HepG2 (cell line): ENCODE measurements at regions not wholly inside any gene's neighbourhood (a gene's known extent, or its start where the extent isn't known, plus 50 kb on each side); places are given as distances from the start of the nearest gene placed in this dataset.

ENCODE experiments used
- ATAC-seq: fragments of 200-7000 bp; cut with Tn5 transposase; 3 replicates; pipeline ENCODE4 v1.9.1; 2020; ENCODE audit warnings: mild to moderate bottlenecking, moderate library complexity
- BruUV-seq: library from RNA; stranded (reverse); fragments of 400-500 nt; replicated peaks from 2 replicates; lab custom pipeline; 2021; lab: Mats Ljungman, UMichigan
- CTCF ChIA-PET: fragments of 300-600 bp; formaldehyde crosslinking; extraction: SDS; loops from one replicate; lab custom pipeline; 2021; ENCODE audit warnings: low total read pairs, inconsistent platforms, low intra/inter-chr PET ratio; lab: Yijun Ruan, JAX
- POLR2A ChIA-PET: fragments of 350-600 bp; sonication (Branson Sonifier 250); formaldehyde crosslinking; loops from one replicate; lab custom pipeline; 2020; ENCODE audit warnings: antibody characterized with exemption, inconsistent platforms; lab: Yijun Ruan, JAX
- DNase-seq: peaks from one replicate; pipeline ENCODE4 v3.0.0-alpha.2; 2015; ENCODE audit warnings: low spot score
- FAIRE-seq: peaks from 3 replicates; lab custom pipeline; 2011; peaks lifted over from hg19 to GRCh38; lab: Jason Lieb, UNC
- H2AFZ ChIP-seq: one replicate; pipeline ENCODE4 v1.6.1; 2011; ENCODE audit warnings: low read length, inconsistent platforms
- H3K27ac ChIP-seq: fragments of 300-600 bp; 3 replicates; pipeline ENCODE4 v1.8.0; 2011; ENCODE audit warnings: mixed run types, mild to moderate bottlenecking, mixed read lengths, low read length, inconsistent platforms; ENCODE audit not compliant: insufficient read depth; ENCODE audit errors: extremely low read length
- H3K27me3 ChIP-seq, 2 experiments: fragments of 200-600 bp in 1 of 2; 2 replicates in 1 of 2; 3 replicates in 1 of 2; pipeline versions ENCODE4 v1.6.0 to v1.8.0; 2011; ENCODE audit warnings: low read length in 2 of 2, mild to moderate bottlenecking in 2 of 2, moderate library complexity in 2 of 2, inconsistent platforms in 1 of 2; ENCODE audit not compliant: insufficient read depth in 2 of 2, control insufficient read depth in 1 of 2
- H3K36me3 ChIP-seq, 2 experiments: fragments of 200-600 bp in 1 of 2; replicated peaks in 1 of 2; 2 replicates in 1 of 2; 3 replicates in 1 of 2; pipeline versions ENCODE4 v1.5.1 to v1.8.0; 2011; ENCODE audit warnings: low read length in 2 of 2, inconsistent platforms in 1 of 2; ENCODE audit not compliant: insufficient read depth in 2 of 2, control insufficient read depth in 1 of 2
- H3K4me1 ChIP-seq: 2 replicates; pipeline ENCODE4 v1.5.1; 2012; ENCODE audit warnings: low read length, inconsistent platforms; ENCODE audit not compliant: insufficient read depth
- H3K4me2 ChIP-seq: 2 replicates; pipeline ENCODE4 v1.6.0; 2011; ENCODE audit warnings: low read depth, low read length, inconsistent platforms
- H3K4me3 ChIP-seq, 3 experiments: fragments of 200-600 bp in 1 of 3; sonication (generic), shearing (Covaris generic) in 1 of 3; replicated peaks in 1 of 3; 2 replicates each; pipeline ENCODE4 v1.5.1; 2011 to 2016; ENCODE audit warnings: low read length in 3 of 3, inconsistent platforms in 2 of 3, low read depth in 2 of 3, mild to moderate bottlenecking in 2 of 3, control low read depth in 1 of 3, mixed read lengths in 1 of 3; ENCODE audit not compliant: insufficient read depth in 1 of 3
- H3K79me2 ChIP-seq: one replicate; pipeline ENCODE4 v1.6.1; 2011; ENCODE audit warnings: low read length, inconsistent platforms; ENCODE audit not compliant: insufficient read depth
- H3K9ac ChIP-seq: 2 replicates; pipeline ENCODE4 v1.6.0; 2011; ENCODE audit warnings: mild to moderate bottlenecking, low read depth, low read length, inconsistent platforms; ENCODE audit not compliant: insufficient read depth
- H3K9me3 ChIP-seq: 2 replicates; pipeline ENCODE4 v1.5.1; 2012; ENCODE audit warnings: mild to moderate bottlenecking, low read length
- H4K20me1 ChIP-seq: 2 replicates; pipeline ENCODE4 v1.6.0; 2011; ENCODE audit warnings: inconsistent platforms, mild to moderate bottlenecking, low read length, moderate library complexity; ENCODE audit not compliant: insufficient read depth
- EP300 ChIP-seq, 3 experiments: sonication (generic) in 1 of 3; formaldehyde crosslinking in 1 of 3; IDR thresholded peaks; 2 replicates each; pipeline versions ENCODE4 v1.5.1 to v1.6.1; 2011 to 2020; ENCODE audit warnings: low read depth in 2 of 3, low read length in 2 of 3, borderline replicate concordance in 1 of 3, improper control_type of control experiment in 1 of 3, mild to moderate bottlenecking in 1 of 3, missing genetic modification reagents in 1 of 3, moderate library complexity in 1 of 3
- HIVEP1 ChIP-seq: sonication (generic); formaldehyde crosslinking; IDR thresholded peaks from 2 replicates; pipeline ENCODE4 v1.4.0; 2020; ENCODE audit warnings: mild to moderate bottlenecking, missing genetic modification reagents
- KLF15 ChIP-seq: sonication (generic); formaldehyde crosslinking; IDR thresholded peaks from 2 replicates; pipeline ENCODE4 v1.8.1; 2023; ENCODE audit warnings: borderline replicate concordance, mild to moderate bottlenecking, inconsistent platforms, missing genetic modification reagents, mixed read lengths
- NFYB ChIP-seq: sonication (generic); formaldehyde crosslinking; IDR thresholded peaks from 2 replicates; pipeline ENCODE4 v1.4.0; 2020; ENCODE audit warnings: missing genetic modification reagents
- POLR2AphosphoS2 ChIP-seq: IDR thresholded peaks from 2 replicates; pipeline ENCODE4 v1.6.1; 2011; ENCODE audit warnings: low read depth, low read length, improper control_type of control experiment
- SCMH1 ChIP-seq: sonication (generic); formaldehyde crosslinking; IDR thresholded peaks from 2 replicates; pipeline ENCODE4 v1.9.0; 2021; ENCODE audit warnings: missing genetic modification reagents, mild to moderate bottlenecking, borderline replicate concordance
- TRIM24 ChIP-seq: sonication (generic); formaldehyde crosslinking; IDR thresholded peaks from 2 replicates; pipeline ENCODE4 v1.8.0; 2022; ENCODE audit warnings: mild to moderate bottlenecking, missing genetic modification reagents
- U2AF2 ChIP-seq: fragments of 200-400 bp; formaldehyde crosslinking; IDR thresholded peaks from 2 replicates; pipeline ENCODE4 v1.6.1; 2017; ENCODE audit warnings: low read depth, mild to moderate bottlenecking, low read length
- ZEB1 ChIP-seq: IDR thresholded peaks from 2 replicates; pipeline ENCODE4 v1.6.1; 2012; ENCODE audit warnings: mild to moderate bottlenecking, low read depth, inconsistent platforms; ENCODE audit not compliant: insufficient replicate concordance
- ZMYM3 ChIP-seq: sonication (generic); formaldehyde crosslinking; IDR thresholded peaks from 2 replicates; pipeline ENCODE4 v1.5.1; 2020; ENCODE audit warnings: mild to moderate bottlenecking, missing genetic modification reagents
- ZMYM4 ChIP-seq: sonication (generic); formaldehyde crosslinking; IDR thresholded peaks from 2 replicates; pipeline ENCODE4 v1.8.1; 2023; ENCODE audit warnings: mild to moderate bottlenecking, missing genetic modification reagents
- ZNF138 ChIP-seq: sonication (generic); formaldehyde crosslinking; IDR thresholded peaks from 2 replicates; pipeline ENCODE4 v1.5.0; 2020; ENCODE audit warnings: mild to moderate bottlenecking, low read depth, missing genetic modification reagents
- ZNF7 ChIP-seq: IDR thresholded peaks from 2 replicates; pipeline ENCODE4 v1.6.1; 2016; ENCODE audit warnings: missing biosample characterization, missing genetic modification reagents
- ZNF746 ChIP-seq: sonication (generic); formaldehyde crosslinking; IDR thresholded peaks from 2 replicates; pipeline ENCODE4 v1.8.0; 2022; ENCODE audit warnings: mild to moderate bottlenecking, missing genetic modification reagents
- ZNF839 ChIP-seq: sonication (generic); formaldehyde crosslinking; IDR thresholded peaks from 2 replicates; pipeline ENCODE4 v1.4.0; 2020; ENCODE audit warnings: missing genetic modification reagents, mild to moderate bottlenecking, borderline replicate concordance
- WGBS: methylation state at CpG from one replicate; pipeline ENCODE4 v1.1.6; 2017; ENCODE audit warnings: low lambda C conversion rate; 5-methylcytosine and 5-hydroxymethylcytosine counted together
- in situ Hi-C: cut with HindIII; loops from 2 replicates; pipeline ENCODE4 v1.10.0; 2017; ENCODE audit warnings: low pct_unique_long_range_greater_than_20kb; ENCODE audit not compliant: extremely low pct_ligation_motif_present
- intact Hi-C: fragments of 100-400 bp; cut with micrococcal nuclease; formaldehyde crosslinking; loops from one replicate; pipeline ENCODE4 v1.10.0; 2022; ENCODE audit not compliant: unreplicated experiment
- TF ChIP-seq, protein P1 (sequence below): sonication (generic); formaldehyde crosslinking; IDR thresholded peaks from 2 replicates; pipeline ENCODE4 v1.5.0; 2020; ENCODE audit warnings: mild to moderate bottlenecking, missing genetic modification reagents, moderate library complexity
- TF ChIP-seq, protein P2 (sequence below): sonication (generic); formaldehyde crosslinking; IDR thresholded peaks from 2 replicates; pipeline ENCODE4 v1.5.1; 2020; ENCODE audit warnings: mild to moderate bottlenecking, missing genetic modification reagents, borderline replicate concordance
- TF ChIP-seq, protein P3 (sequence below): sonication (generic); formaldehyde crosslinking; IDR thresholded peaks from 2 replicates; pipeline ENCODE4 v1.5.0; 2020; ENCODE audit warnings: missing genetic modification reagents, mild to moderate bottlenecking, borderline replicate concordance

DNA sequence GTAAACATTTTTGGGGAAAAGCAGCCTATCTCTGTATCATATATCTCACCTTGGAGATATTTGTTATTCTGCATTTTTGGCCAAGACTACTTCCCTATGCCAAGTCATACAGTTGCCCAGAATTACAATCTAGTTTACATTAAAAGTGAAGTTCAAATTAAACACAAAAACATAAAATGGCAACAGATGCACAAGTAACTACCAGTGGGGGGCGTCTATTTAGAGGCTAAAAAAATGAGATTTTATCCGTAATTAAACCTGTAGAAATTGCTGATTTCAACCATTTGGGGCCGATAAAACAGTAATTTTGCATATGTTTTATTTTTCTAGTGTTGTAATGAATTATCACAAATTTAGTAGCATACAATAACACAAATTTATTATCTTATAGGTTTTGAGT is 787.1 kb upstream of the CHD1 start:
- H2AFZ ChIP-seq = no peak overlapping the region
- ATAC-seq (no peak), FAIRE-seq (no peak), DNase-seq (no peak)
- H3K27ac ChIP-seq = no peak overlapping the region
- H3K79me2 ChIP-seq = no peaks in the 10 kb centered on the region
- no peaks in the 10 kb centered on the region for H3K9me3 ChIP-seq
- peaks cover 4% of the 10 kb centered on the region; the same call in 1 of the 2 replicates for H3K4me1 ChIP-seq
- CTCF ChIA-PET = no interaction called here
- no peak for TF ChIP-seq ZMYM3 (CRISPR knock-in tag)
- TF ChIP-seq, protein P1, sequence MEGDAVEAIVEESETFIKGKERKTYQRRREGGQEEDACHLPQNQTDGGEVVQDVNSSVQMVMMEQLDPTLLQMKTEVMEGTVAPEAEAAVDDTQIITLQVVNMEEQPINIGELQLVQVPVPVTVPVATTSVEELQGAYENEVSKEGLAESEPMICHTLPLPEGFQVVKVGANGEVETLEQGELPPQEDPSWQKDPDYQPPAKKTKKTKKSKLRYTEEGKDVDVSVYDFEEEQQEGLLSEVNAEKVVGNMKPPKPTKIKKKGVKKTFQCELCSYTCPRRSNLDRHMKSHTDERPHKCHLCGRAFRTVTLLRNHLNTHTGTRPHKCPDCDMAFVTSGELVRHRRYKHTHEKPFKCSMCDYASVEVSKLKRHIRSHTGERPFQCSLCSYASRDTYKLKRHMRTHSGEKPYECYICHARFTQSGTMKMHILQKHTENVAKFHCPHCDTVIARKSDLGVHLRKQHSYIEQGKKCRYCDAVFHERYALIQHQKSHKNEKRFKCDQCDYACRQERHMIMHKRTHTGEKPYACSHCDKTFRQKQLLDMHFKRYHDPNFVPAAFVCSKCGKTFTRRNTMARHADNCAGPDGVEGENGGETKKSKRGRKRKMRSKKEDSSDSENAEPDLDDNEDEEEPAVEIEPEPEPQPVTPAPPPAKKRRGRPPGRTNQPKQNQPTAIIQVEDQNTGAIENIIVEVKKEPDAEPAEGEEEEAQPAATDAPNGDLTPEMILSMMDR (CRISPR knock-in tag) = no peak
- no peak for TF ChIP-seq EP300 (IDR thresholded peaks at IDR 0.05; ENCODE audit: low read depth in 2 of 2, low read length in 2 of 2)
- TF ChIP-seq EP300 (CRISPR knock-in tag; IDR thresholded peaks at IDR 0.05; ENCODE audit: borderline replicate concordance) = no peak
- TF ChIP-seq TRIM24 (CRISPR knock-in tag) = no peak
- TF ChIP-seq HIVEP1 = no peak
- TF ChIP-seq KLF15 = no peak
- TF ChIP-seq ZNF7 (CRISPR knock-in tag) = no peak
- no peak for TF ChIP-seq ZNF138
- no peak for TF ChIP-seq ZNF839 (CRISPR knock-in tag)
- TF ChIP-seq U2AF2 = no peak
- TF ChIP-seq NFYB (CRISPR knock-in tag) = no peak
- TF ChIP-seq, protein P2, sequence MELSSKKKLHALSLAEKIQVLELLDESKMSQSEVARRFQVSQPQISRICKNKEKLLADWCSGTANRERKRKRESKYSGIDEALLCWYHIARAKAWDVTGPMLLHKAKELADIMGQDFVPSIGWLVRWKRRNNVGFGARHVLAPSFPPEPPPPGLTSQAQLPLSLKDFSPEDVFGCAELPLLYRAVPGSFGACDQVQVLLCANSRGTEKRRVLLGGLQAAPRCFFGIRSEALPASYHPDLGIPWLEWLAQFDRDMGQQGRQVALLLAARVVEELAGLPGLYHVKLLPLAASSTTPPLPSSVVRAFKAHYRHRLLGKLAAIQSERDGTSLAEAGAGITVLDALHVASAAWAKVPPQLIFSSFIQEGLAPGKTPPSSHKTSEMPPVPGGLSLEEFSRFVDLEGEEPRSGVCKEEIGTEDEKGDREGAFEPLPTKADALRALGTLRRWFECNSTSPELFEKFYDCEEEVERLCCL = no peak
- TF ChIP-seq ZNF746 (CRISPR knock-in tag) = no peak
- TF ChIP-seq, protein P3, sequence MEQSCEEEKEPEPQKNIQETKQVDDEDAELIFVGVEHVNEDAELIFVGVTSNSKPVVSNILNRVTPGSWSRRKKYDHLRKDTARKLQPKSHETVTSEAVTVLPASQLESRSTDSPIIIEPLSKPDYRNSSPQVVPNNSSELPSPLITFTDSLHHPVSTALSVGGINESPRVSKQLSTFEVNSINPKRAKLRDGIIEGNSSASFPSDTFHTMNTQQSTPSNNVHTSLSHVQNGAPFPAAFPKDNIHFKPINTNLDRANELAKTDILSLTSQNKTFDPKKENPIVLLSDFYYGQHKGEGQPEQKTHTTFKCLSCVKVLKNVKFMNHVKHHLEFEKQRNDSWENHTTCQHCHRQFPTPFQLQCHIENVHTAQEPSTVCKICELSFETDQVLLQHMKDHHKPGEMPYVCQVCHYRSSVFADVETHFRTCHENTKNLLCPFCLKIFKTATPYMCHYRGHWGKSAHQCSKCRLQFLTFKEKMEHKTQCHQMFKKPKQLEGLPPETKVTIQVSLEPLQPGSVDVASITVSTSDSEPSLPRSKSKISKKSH = no peak
- no peak for TF ChIP-seq ZEB1
- TF ChIP-seq ZMYM4 (CRISPR knock-in tag) = no peak
- no peak for TF ChIP-seq POLR2AphosphoS2
- no peak for TF ChIP-seq SCMH1 (CRISPR knock-in tag)
- intact Hi-C loops = no loop called here
- no peaks in the 10 kb centered on the region for H3K27me3 ChIP-seq
- POLR2A ChIA-PET = no interaction called here
- no peaks in the 10 kb centered on the region for H4K20me1 ChIP-seq
- WGBS = 2% methylated on average over 3 of the region's 3 CpGs
- in situ Hi-C loops = no loop called here
- no TSS peak for BruUV-seq
- no peak overlapping the region for H3K4me3 ChIP-seq
- H3K4me2 ChIP-seq = no peak overlapping the region
- H3K9ac ChIP-seq = no peak overlapping the region
- no peaks in the 10 kb centered on the region for H3K36me3 ChIP-seq
